ENCODE measurements at regions not wholly inside any gene's neighbourhood (a gene's known extent, or its start where the extent isn't known, plus 50 kb on each side); places are given as distances from the start of the nearest gene placed in this dataset.

- TF ChIP-seq CTCF (IDR thresholded peaks at IDR 0.05) (no peak), POLR2AphosphoS5 (IDR thresholded peaks at IDR 0.05; ENCODE audit: low read depth, low read length) (no peak)
Observed at GRCh38 chr12:46087916-46088439, 97.6 kb upstream of the SCAF11 start.
